Activated CD8-positive, alpha-beta memory T cell treated with anti-CD3 and anti-CD28 coated beads for 48 hours (primary cell): ENCODE measurements at regions not wholly inside any gene's neighbourhood (a gene's known extent, or its start where the extent isn't known, plus 50 kb on each side); places are given as distances from the start of the nearest gene placed in this dataset.

Experiments used
- DNase-seq, 3 experiments: peaks; one replicate each; pipeline ENCODE4 v3.0.0-alpha.2; 2020; ENCODE audit warnings: low read depth in 2 of 3, low spot score in 2 of 3

GRCh38 chr15:94606286-94606685 is 374.9 kb downstream of the MCTP2 start:
- DNase-seq = no peak

- DNase-seq = no peak
These were observed 375.9 kb downstream of the MCTP2 start for GRCh38 chr15:94607176-94607654.

DNA sequence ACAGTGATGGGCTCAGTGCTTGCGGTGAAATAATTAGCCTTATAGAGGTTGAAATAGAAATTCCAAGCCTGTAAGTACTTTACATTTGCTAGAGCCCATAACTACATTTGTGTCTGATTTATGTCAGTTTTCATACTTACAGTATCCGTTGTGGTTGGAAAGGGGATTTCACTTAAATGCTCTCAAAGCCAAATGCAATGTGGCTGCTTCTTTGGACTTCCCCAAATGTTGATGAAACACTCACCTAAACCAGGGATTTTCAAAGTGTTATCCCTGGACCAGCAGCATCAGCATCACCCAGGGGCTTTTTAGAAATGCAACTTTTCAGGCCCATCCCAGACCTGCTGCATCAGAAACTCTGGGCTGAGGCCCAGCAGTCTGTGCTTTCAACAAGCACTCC is 378.7 kb downstream of the MCTP2 start:
- no peak for DNase-seq

DNA sequence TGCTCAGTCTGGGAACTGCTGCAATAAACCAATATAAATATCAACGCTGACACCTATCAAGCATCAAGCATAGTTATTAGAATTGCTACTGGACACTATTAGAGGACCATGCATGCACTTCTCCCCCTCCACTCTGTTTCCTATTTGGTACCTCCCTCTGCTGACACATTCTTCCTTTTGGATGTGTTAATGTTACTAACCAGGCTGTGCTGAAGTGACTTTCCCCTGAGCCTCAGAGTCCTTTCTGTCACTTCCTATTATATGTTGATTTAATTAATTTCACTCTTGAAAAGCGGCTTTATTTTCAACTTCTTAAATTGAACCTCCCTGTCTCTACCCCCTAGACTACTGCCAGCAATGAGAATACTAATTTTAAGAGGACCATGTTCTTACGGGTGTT is 379.1 kb downstream of the MCTP2 start:
- DNase-seq = no peak

DNA sequence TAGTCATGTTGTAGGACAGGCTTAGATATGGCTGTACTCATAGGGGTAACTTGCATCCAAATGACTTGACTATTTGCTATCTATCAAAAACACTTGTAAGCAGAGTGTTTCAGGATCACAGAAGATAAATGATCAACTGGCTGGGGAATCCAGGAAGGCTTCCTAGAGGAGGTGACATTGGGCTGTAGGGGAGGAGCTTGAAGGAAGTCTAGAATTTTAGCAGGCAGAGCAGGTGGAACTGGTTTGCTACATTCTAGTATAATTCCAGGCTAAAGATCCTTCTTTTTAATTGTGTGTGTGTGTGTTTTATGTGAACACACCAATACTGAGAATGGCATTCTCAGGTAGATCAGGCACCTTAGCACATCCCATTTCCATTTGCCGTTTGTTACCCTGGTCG is 380.3 kb downstream of the MCTP2 start:
- DNase-seq = no peak

- DNase-seq = no peak
These were observed 384.3 kb downstream of the MCTP2 start for GRCh38 chr15:94615688-94616087.

DNA sequence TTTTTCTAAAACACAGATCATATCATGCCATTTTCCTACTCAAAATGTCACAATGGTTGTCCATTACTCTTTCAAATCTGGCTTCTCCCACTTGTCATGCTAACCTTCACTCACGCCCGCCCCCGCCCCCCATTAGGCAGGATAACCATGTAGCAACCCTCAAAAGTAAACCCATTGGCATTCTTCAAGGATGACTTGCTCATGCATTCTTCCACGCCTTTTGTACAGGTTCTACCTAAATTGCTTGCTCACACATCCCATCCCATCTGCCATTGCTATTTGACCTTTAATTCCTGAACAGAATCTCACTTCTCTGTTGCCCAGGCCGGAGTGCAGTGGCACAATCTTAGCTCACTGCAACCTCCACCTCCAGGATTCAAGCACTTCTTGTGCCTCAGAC is 389.3 kb downstream of the MCTP2 start:
- DNase-seq = no peak

GRCh38 chr15:94621736-94622135 is 390.4 kb downstream of the MCTP2 start:
- DNase-seq = no peak

DNA sequence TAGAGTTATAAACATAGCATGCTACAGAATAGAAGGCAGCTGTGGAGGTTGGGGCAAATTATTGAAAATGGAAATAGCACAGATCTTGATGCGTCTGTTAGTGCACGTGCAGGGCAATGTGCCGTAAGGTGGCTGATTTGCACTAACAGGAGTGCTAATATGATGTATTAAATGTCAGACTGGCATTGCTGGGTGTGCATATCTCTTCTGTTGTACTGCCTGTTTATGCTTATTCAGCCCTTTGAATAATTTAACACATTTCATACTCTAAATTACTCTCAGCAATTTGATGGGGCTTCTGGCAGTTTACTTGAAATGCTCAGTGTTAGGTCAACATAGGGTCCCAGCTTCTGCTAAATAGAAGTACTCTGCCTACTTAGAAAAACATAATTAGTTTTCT is 395.6 kb downstream of the MCTP2 start:
- DNase-seq = no peak

GRCh38 chr15:94631608-94632007 is 400.2 kb downstream of the MCTP2 start:
- no peak for DNase-seq

GRCh38 chr15:94638183-94638582 is 406.8 kb downstream of the MCTP2 start:
- no peak for DNase-seq

GRCh38 chr15:94639701-94640100 is 408.3 kb downstream of the MCTP2 start:
- DNase-seq = no peak

- no peak for DNase-seq
These were observed 413.1 kb downstream of the MCTP2 start for GRCh38 chr15:94644433-94644832.

DNA sequence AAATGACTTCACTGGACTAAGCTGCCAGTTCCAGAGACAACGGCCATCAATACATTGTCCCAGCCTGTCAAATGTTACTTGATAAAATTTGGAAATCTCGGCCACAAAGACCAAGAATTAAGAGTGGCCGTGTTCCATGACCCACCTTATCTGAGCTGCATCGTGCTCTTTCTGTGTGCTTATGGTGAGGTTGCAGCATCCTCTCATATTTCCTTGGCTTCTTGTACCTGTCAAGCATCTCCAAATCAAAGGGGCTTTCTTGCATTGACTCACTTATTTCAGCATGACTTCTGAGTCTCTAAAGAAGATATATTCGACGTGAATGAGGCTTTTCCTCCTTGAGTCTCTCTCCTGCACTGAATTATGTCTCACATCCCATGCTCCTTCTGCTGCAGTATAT is 421.7 kb downstream of the MCTP2 start:
- DNase-seq = no peak

- no peak for DNase-seq
These were observed 424.0 kb downstream of the MCTP2 start for GRCh38 chr15:94655249-94655880.

GRCh38 chr15:94665676-94666441 is 434.5 kb downstream of the MCTP2 start:
- no peak for DNase-seq

GRCh38 chr15:94666553-94666952 is 435.2 kb downstream of the MCTP2 start:
- DNase-seq = no peak

GRCh38 chr15:94667109-94667508 is 435.7 kb downstream of the MCTP2 start:
- DNase-seq = no peak

DNA sequence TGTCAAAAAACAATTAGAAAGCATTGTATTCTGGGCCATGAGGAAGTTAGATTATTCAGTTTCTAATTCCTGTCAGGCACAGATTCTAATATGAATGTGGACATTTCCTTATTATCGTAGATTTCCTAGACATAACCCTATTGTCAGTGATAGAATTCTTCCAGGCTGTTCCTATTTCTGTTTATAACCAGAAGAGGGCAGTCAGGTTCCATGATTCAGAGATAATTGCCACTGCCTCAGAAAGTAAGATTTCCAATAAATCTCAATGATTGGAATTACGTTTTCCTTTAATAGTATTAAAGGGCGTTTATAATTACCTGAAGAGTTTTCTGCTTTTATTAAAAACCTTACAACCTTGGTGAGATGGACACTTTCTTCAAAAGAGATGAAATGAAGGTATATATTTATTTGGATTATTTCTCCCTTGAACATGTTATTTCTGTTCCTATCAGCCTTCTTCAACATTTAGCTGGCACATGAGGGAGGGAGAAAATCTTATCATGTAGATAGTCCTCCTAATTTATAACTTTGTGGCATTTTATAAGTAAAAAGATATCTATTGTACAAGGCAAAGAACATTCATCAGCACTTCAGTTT is 439.2 kb downstream of the MCTP2 start:
- DNase-seq = no peak

DNA sequence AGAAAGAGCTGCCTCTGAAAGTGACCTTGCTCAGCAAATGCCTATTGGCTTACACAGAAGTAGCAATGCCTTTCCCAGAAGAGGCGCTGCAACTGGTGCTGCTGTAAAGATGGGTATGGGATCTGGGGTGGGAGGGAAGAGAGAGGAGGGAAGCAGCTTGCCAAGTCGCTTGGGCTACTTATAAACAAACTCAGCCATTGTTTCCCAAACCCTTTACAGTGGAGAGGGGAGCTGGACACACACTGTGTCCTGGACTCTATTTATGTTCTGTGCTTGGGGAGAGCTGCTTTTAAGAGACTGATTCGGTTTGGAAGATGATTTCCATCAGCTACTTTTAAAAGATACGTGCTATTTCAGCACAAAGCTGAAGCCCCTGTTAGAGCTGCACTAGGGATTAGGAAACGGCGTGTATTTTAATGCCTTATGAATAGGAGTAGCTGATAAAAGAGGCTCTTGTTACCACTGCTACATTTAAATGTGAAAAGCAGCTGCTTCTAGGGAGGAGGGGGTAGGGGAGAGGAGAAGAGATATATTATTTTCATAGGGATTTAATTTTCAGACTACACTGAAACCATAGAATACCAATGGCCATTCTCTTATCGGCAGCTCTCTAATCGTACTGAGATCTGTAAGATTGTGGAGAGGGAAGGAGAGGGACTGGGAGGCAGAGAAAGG is 440.6 kb downstream of the MCTP2 start:
- DNase-seq = no peak

DNA sequence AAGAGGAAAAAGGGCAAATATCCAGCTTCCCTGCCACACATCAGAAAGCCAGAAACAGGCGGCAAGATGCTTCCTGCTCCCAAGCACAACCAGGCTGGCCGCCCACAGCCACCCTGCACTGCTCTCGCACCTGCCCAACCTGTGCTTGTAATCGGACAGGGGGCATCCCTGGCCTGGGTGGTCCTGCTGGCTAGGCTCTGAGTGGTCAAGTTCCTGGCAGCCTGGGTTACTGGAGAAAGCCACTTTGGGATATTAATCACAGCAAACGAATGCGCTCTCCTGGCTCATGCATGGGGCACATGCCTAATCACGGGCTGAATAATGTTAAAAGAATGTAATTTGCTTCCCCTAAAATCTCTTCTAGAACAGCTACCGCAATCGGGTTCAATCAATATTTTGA is 442.4 kb downstream of the MCTP2 start:
- no peak for DNase-seq

DNA sequence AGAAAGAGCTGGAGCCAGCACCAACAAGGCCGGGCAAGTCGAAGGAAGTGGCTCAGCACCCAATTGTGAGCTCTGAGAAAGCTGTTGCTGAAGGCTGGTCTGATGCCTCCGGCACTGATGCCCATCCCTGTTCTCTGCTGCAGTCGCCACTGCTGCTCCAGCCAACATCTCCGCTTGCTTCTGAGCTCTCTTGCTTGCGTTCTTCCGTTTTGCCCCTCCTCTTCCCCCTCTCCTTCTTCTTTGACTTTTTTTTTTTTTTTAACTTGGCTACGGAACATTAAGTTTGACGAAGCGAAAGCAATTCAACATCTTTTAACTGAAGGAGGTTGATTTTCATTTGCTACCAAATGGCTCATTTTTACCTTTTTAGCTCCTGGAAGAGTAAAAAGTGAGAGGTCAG is 442.9 kb downstream of the MCTP2 start:
- DNase-seq = no peak
